NT2/D1 (cell line): ENCODE measurements at regions not wholly inside any gene's neighbourhood (a gene's known extent, or its start where the extent isn't known, plus 50 kb on each side); places are given as distances from the start of the nearest gene placed in this dataset.
"Not testable (repeated sequence)": the region's sequence is repeated elsewhere in the genome, so short reads cannot be mapped to it uniquely, and the experiment has no call there.

Experiments used
- SUZ12 ChIP-seq: IDR thresholded peaks from 2 replicates; pipeline ENCODE4 v1.6.1; 2011; ENCODE audit not compliant: insufficient read length, insufficient read depth; ENCODE audit errors: extremely low read depth
- YY1 ChIP-seq: IDR thresholded peaks from 2 replicates; pipeline ENCODE4 v1.6.1; 2011; ENCODE audit not compliant: insufficient read length, insufficient read depth
- ZNF274 ChIP-seq: IDR thresholded peaks from 2 replicates; pipeline ENCODE4 v1.6.1; 2011; ENCODE audit warnings: mild to moderate bottlenecking, low read depth, low read length

DNA sequence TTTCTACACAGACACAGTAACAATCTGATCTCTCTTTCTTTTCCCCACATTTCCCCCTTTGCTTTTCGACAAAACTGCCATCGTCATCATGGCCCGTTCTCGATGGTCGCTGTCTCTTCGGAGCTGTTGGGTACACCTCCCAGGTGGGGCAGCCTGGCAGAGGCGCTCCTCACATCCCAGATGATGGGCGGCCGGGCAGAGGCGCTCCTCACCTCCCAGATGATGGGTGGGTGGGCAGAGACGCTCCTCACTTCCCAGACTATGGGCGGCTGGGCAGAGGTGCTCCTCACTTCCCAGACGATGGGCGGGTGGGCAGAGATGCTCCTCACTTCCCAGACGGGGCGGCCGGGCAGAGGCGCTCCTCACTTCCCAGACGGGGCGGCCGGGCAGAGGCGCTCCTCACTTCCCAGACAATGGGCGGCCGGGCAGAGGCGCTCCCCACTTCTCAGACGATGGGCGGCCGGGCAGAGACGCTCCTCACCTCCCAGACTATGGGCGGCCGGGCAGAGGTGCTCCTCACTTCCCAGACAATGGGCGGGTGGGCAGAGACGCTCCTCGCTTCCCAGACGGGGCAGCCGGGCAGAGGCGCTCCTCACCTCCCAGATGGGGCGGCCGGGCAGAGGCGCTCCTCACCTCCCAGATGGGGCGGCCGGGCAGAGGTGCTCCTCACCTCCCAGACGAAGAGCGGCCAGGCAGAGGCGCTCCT, 140.7 kb downstream of the SMC2 start:
- TF ChIP-seq ZNF274, YY1, SUZ12: not testable (repeated sequence)
